ENCODE measurements at regions not wholly inside any gene's neighbourhood (a gene's known extent, or its start where the extent isn't known, plus 50 kb on each side); places are given as distances from the start of the nearest gene placed in this dataset.

DNA sequence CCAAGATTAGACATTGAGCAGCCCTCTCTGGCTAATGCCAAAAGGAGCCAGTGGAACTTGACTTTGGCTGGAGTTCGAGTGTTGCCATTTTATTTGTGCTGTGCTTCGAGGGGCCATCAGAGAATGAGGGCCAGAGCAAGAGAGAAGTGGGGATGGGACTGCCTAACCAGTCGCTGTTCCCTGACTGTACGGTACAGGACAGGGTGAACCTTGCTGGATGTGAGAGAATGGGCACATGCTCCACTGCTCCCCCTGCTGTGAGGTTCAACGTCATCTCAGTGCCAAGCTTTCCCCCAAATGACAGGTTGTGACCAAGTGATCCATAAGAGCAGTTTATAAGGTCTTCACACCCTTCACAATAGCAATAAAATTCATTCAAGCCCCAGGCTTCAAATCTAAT lies 55.1 kb upstream of the BCL11B start:
- H3K23ac ChIP-seq (ENCODE audit: insufficient read length): no peak overlapping the region
- no peak overlapping the region for H2AFZ ChIP-seq (ENCODE audit: low read length)
- POLR2A ChIA-PET (ENCODE audit: partially characterized antibody): interaction anchor here (1.0 kb wide), 1 partner anchor 64 kb away, joined by 3 read pairs; no protein-coding TSS in a partner anchor
- CTCF ChIA-PET (ENCODE audit: partially characterized antibody): interaction anchor here (1.0 to 1.4 kb wide), 6 partner anchors 20 to 89 kb away, joined by 3 to 5 read pairs (median 3); no protein-coding TSS in a partner anchor
- H2AK5ac ChIP-seq (ENCODE audit: low read depth, low read length): no peak overlapping the region
- no peaks in the 10 kb centered on the region for H3K27me3 ChIP-seq (replicated peaks in 1 of 4; ENCODE audit: control insufficient read depth in 3 of 4, extremely low read depth in 1 of 4, insufficient read depth in 3 of 4, low read length in 3 of 4)
- no peak overlapping the region for H3K14ac ChIP-seq (ENCODE audit: insufficient read length)
- no peak overlapping the region for H3K4me3 ChIP-seq (ENCODE audit: extremely low read depth in 1 of 4, insufficient read depth in 2 of 4, low read depth in 3 of 4, low read length in 4 of 4)
- peaks cover 0 to 3% (median 0%) of the 10 kb centered on the region in 4 experiments; a peak in 1 of 7 replicates for H3K4me1 ChIP-seq (replicated peaks in 1 of 4; ENCODE audit: control insufficient read depth in 3 of 4, insufficient read depth in 4 of 4, low read length in 3 of 4)
- H4K20me1 ChIP-seq (replicated peaks in 1 of 2; ENCODE audit: control insufficient read depth in 1 of 2, insufficient read depth in 2 of 2, low read length in 2 of 2): no peaks in the 10 kb centered on the region
- H3K79me1 ChIP-seq (ENCODE audit: low read depth, low read length): no peaks in the 10 kb centered on the region
- H2BK12ac ChIP-seq (ENCODE audit: low read depth, low read length): no peak overlapping the region
- H3K23me2 ChIP-seq (ENCODE audit: low read depth, low read length): no peaks in the 10 kb centered on the region
- H2BK15ac ChIP-seq (ENCODE audit: low read length): no peak overlapping the region
- peak overlapping the region; percentile 38 for H4K91ac ChIP-seq (replicated peaks; ENCODE audit: insufficient read length, low read length)
- no peaks in the 10 kb centered on the region for H3K79me2 ChIP-seq (ENCODE audit: control insufficient read depth in 1 of 2, insufficient read depth in 2 of 2, low read length in 2 of 2)
- no peak overlapping the region for H3K9ac ChIP-seq (replicated peaks in 1 of 4; ENCODE audit: extremely low read depth in 1 of 4, low read depth in 3 of 4, low read length in 3 of 4)
- no peak overlapping the region for H3K27ac ChIP-seq (ENCODE audit: low read depth, low read length)
- 81% methylated on average over 5 of the region's 5 CpGs; no CpG with 5 or more reads in 1 of the 2 experiments for WGBS, 2 experiments (ENCODE audit: extremely low coverage in 1 of 2, insufficient coverage in 1 of 2, insufficient read length in 1 of 2, insufficient replicate concordance in 2 of 2, low coverage in 1 of 2, low lambda C conversion rate in 2 of 2, missing lambda C conversion rate in 1 of 2)
- TF ChIP-seq EGR1 (IDR thresholded peaks at IDR 0.05; ENCODE audit: borderline replicate concordance, low read depth, low read length): no peak
- TF ChIP-seq, protein P1, sequence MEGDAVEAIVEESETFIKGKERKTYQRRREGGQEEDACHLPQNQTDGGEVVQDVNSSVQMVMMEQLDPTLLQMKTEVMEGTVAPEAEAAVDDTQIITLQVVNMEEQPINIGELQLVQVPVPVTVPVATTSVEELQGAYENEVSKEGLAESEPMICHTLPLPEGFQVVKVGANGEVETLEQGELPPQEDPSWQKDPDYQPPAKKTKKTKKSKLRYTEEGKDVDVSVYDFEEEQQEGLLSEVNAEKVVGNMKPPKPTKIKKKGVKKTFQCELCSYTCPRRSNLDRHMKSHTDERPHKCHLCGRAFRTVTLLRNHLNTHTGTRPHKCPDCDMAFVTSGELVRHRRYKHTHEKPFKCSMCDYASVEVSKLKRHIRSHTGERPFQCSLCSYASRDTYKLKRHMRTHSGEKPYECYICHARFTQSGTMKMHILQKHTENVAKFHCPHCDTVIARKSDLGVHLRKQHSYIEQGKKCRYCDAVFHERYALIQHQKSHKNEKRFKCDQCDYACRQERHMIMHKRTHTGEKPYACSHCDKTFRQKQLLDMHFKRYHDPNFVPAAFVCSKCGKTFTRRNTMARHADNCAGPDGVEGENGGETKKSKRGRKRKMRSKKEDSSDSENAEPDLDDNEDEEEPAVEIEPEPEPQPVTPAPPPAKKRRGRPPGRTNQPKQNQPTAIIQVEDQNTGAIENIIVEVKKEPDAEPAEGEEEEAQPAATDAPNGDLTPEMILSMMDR (IDR thresholded peaks at IDR 0.05; ENCODE audit: control extremely low read depth in 1 of 3, insufficient read depth in 1 of 3, low read depth in 1 of 3, low read length in 3 of 3): peak; percentile 3 to 26 (median 13); a peak in 2 of 4 replicates
- H3K56ac ChIP-seq (replicated peaks; ENCODE audit: insufficient read length, low read depth, low read length): no peak overlapping the region
- no peaks in the 10 kb centered on the region for H3K36me3 ChIP-seq (ENCODE audit: control insufficient read depth in 2 of 4, insufficient read depth in 4 of 4, low read length in 3 of 4)
- no peak overlapping the region for H2BK120ac ChIP-seq (replicated peaks; ENCODE audit: low read depth, low read length)
- no peak overlapping the region for H4K5ac ChIP-seq (ENCODE audit: insufficient read length, low read depth, low read length)
- H2BK5ac ChIP-seq (ENCODE audit: low read depth, low read length): no peak overlapping the region
- no peak overlapping the region for H3K4me2 ChIP-seq (ENCODE audit: insufficient read depth in 1 of 2, low read depth in 2 of 2, low read length in 2 of 2)
- FAIRE-seq: no peak
- no peaks in the 10 kb centered on the region for H3K9me3 ChIP-seq (ENCODE audit: insufficient read depth in 2 of 2, low read depth in 1 of 2, low read length in 1 of 2)
- no peak overlapping the region for H3K18ac ChIP-seq (ENCODE audit: extremely low read depth, low read length)
- DNase-seq (ENCODE audit: low read depth in 1 of 2, low spot score in 2 of 2): peak in 1 of 2 experiments; percentile 39
- H4K8ac ChIP-seq (ENCODE audit: extremely low read depth, insufficient read depth, low read length): no peak overlapping the region
- no peak overlapping the region for H2BK20ac ChIP-seq (ENCODE audit: low read length)
- no peak overlapping the region for H3K4ac ChIP-seq (replicated peaks; ENCODE audit: insufficient read length, low read depth, low read length)
